GM21367 (cell line): ENCODE measurements at regions not wholly inside any gene's neighbourhood (a gene's known extent, or its start where the extent isn't known, plus 50 kb on each side); places are given as distances from the start of the nearest gene placed in this dataset.
"Not testable (repeated sequence)": the region's sequence is repeated elsewhere in the genome, so short reads cannot be mapped to it uniquely, and the experiment has no call there.

Experiments used
- ATAC-seq: cut with Tn5 transposase; IDR thresholded peaks from one replicate; pipeline ENCODE4 v1.9.1; 2021; ENCODE audit not compliant: unreplicated experiment

- ATAC-seq = no peak
Measured at GRCh38 chr2:147164563-147164962, 680.3 kb upstream of the ACVR2A start.

GRCh38 chr2:147161746-147162145 lies 683.1 kb upstream of the ACVR2A start:
- ATAC-seq = no peak

GRCh38 chr2:147156970-147157369 lies 687.9 kb upstream of the ACVR2A start:
- no peak for ATAC-seq

- ATAC-seq = no peak
Measured at GRCh38 chr2:147150241-147150635, 694.6 kb upstream of the ACVR2A start.

- ATAC-seq = no peak
Measured at GRCh38 chr2:147149575-147150240, 695.1 kb upstream of the ACVR2A start.

GRCh38 chr2:147147802-147148201 lies 697.0 kb upstream of the ACVR2A start:
- no peak for ATAC-seq

GRCh38 chr2:147141930-147142329 lies 702.9 kb upstream of the ACVR2A start:
- ATAC-seq = no peak

GRCh38 chr2:147139732-147140131 lies 705.1 kb upstream of the ACVR2A start:
- not testable (repeated sequence) for ATAC-seq

- no peak for ATAC-seq
Measured at GRCh38 chr2:147137711-147138110, 707.1 kb upstream of the ACVR2A start.

- ATAC-seq = no peak
Measured at GRCh38 chr2:147135376-147135775, 709.5 kb upstream of the ACVR2A start.

GRCh38 chr2:147133286-147133908 lies 711.4 kb upstream of the ACVR2A start:
- no peak for ATAC-seq

GRCh38 chr2:147125145-147125544 lies 719.7 kb upstream of the ACVR2A start:
- ATAC-seq = no peak

GRCh38 chr2:147122944-147123343 lies 721.9 kb upstream of the ACVR2A start:
- no peak for ATAC-seq

- ATAC-seq = no peak
Measured at GRCh38 chr2:147110962-147111361, 733.9 kb upstream of the ACVR2A start.

- ATAC-seq = no peak
Measured at GRCh38 chr2:147110317-147110716, 734.5 kb upstream of the ACVR2A start.

- no peak for ATAC-seq
Measured at GRCh38 chr2:147109291-147109690, 735.5 kb upstream of the ACVR2A start.

GRCh38 chr2:147108548-147108947 lies 736.3 kb upstream of the ACVR2A start:
- no peak for ATAC-seq

- no peak for ATAC-seq
Measured at GRCh38 chr2:147101941-147102790, 742.7 kb upstream of the ACVR2A start.

- ATAC-seq = no peak
Measured at GRCh38 chr2:147100406-147101035, 744.3 kb upstream of the ACVR2A start.

- ATAC-seq = no peak
Measured at GRCh38 chr2:147099845-147100244, 745.0 kb upstream of the ACVR2A start.

- ATAC-seq = no peak
Measured at GRCh38 chr2:147098940-147099339, 745.9 kb upstream of the ACVR2A start.
